SH-SY5Y (cell line): ENCODE measurements at regions not wholly inside any gene's neighbourhood (a gene's known extent, or its start where the extent isn't known, plus 50 kb on each side); places are given as distances from the start of the nearest gene placed in this dataset.

ENCODE experiments used
- GATA2 ChIP-seq: IDR thresholded peaks from 2 replicates; pipeline ENCODE4 v1.6.1; 2011; ENCODE audit warnings: mild to moderate bottlenecking, low read depth, low read length
- GATA3 ChIP-seq: IDR thresholded peaks from 2 replicates; pipeline ENCODE4 v1.6.1; 2011; ENCODE audit warnings: low read depth, mild to moderate bottlenecking, low read length, moderate library complexity

DNA sequence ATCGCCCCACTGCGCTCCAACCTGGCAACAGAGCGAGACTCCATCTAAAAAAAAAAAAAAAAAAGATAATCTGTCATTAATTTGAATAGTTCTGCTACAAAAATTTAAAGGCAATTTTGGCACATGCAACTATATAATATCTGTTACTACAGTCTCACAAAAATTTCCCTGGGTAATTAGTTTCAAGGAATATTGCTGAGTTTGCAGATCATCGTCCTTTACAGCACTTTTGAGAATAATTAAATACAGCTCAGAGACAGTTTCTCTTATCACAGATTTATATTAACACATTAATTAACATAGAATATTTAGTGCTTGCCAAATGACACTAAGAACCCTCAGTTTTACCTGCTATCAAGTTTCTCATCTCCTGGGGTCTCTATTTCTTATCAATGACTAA, 540.4 kb upstream of the ZNF804A start:
- TF ChIP-seq GATA2 (no peak), GATA3 (no peak)
